Astrocyte (in vitro differentiated cells and primary cell): ENCODE measurements at regions not wholly inside any gene's neighbourhood (a gene's known extent, or its start where the extent isn't known, plus 50 kb on each side); places are given as distances from the start of the nearest gene placed in this dataset.
A peak's percentile ranks its signal among the peaks of the same experiment; 100 is the strongest.

Source experiments
- DNase-seq: peaks from one replicate; pipeline ENCODE4 v3.0.0-alpha.2; 2010; ENCODE audit warnings: low read depth
- FAIRE-seq: peaks from 2 replicates; lab custom pipeline; 2011; peaks lifted over from hg19 to GRCh38; lab: Jason Lieb, UNC
- H2AFZ ChIP-seq: 2 replicates; pipeline ENCODE4 v1.6.0; 2012; ENCODE audit warnings: low read depth, low read length, inconsistent platforms
- H3K27ac ChIP-seq: 2 replicates; pipeline ENCODE4 v1.5.1; 2011; ENCODE audit warnings: low read depth, low read length, inconsistent platforms
- H3K27me3 ChIP-seq: 2 replicates; pipeline ENCODE4 v1.6.0; 2011; ENCODE audit warnings: low read length, inconsistent platforms; ENCODE audit not compliant: insufficient read depth
- H3K36me3 ChIP-seq: 2 replicates; pipeline ENCODE4 v1.5.1; 2011; ENCODE audit warnings: low read length, inconsistent platforms; ENCODE audit not compliant: insufficient read depth
- H3K4me1 ChIP-seq: 2 replicates; pipeline ENCODE4 v1.5.1; 2011; ENCODE audit warnings: low read length, inconsistent platforms; ENCODE audit not compliant: insufficient read depth
- H3K4me2 ChIP-seq: 2 replicates; pipeline ENCODE4 v1.6.0; 2012; ENCODE audit warnings: low read length, inconsistent platforms
- H3K4me3 ChIP-seq: 2 replicates; pipeline ENCODE4 v1.5.1; 2011; ENCODE audit warnings: low read depth, mild to moderate bottlenecking, low read length, inconsistent platforms; ENCODE audit not compliant: insufficient read depth
- H3K79me2 ChIP-seq: 2 replicates; pipeline ENCODE4 v1.6.0; 2012; ENCODE audit warnings: mild to moderate bottlenecking, low read length, inconsistent platforms; ENCODE audit not compliant: insufficient read depth
- H3K9ac ChIP-seq: 2 replicates; pipeline ENCODE4 v1.6.0; 2012; ENCODE audit warnings: mild to moderate bottlenecking, low read length, inconsistent platforms
- H3K9me3 ChIP-seq: 2 replicates; pipeline ENCODE4 v1.5.1; 2012; ENCODE audit warnings: low read depth, mild to moderate bottlenecking, low read length, inconsistent platforms; ENCODE audit not compliant: insufficient read depth
- H4K20me1 ChIP-seq: 2 replicates; pipeline ENCODE4 v1.6.0; 2012; ENCODE audit warnings: low read length, inconsistent platforms; ENCODE audit not compliant: insufficient read depth
- H3K27ac Mint-ChIP-seq: one replicate; pipeline ENCODE4 v1.8.0; 2021; ENCODE audit warnings: mild to moderate bottlenecking, mixed read lengths; ENCODE audit not compliant: unreplicated experiment
- H3K27me3 Mint-ChIP-seq: one replicate; pipeline ENCODE4 v1.8.0; 2021; ENCODE audit warnings: low read depth, mixed read lengths; ENCODE audit not compliant: unreplicated experiment
- H3K36me3 Mint-ChIP-seq: one replicate; pipeline ENCODE4 v1.8.0; 2021; ENCODE audit warnings: low read depth, mixed read lengths; ENCODE audit not compliant: unreplicated experiment
- H3K4me1 Mint-ChIP-seq: one replicate; pipeline ENCODE4 v1.8.0; 2021; ENCODE audit warnings: low read depth, mixed read lengths; ENCODE audit not compliant: unreplicated experiment
- H3K4me3 Mint-ChIP-seq: one replicate; pipeline ENCODE4 v1.8.0; 2021; ENCODE audit warnings: mild to moderate bottlenecking, moderate library complexity, mixed read lengths; ENCODE audit not compliant: unreplicated experiment
- H3K9me3 Mint-ChIP-seq: one replicate; pipeline ENCODE4 v1.8.0; 2021; ENCODE audit warnings: mild to moderate bottlenecking, mixed read lengths; ENCODE audit not compliant: unreplicated experiment
- EZH2 ChIP-seq: IDR thresholded peaks from 2 replicates; pipeline ENCODE4 v1.6.1; 2012; ENCODE audit warnings: mild to moderate bottlenecking, low read length, inconsistent platforms; ENCODE audit not compliant: insufficient read depth
- TF ChIP-seq, protein P1 (sequence below): IDR thresholded peaks from 2 replicates; pipeline ENCODE4 v1.5.1; 2011; ENCODE audit warnings: low read depth, mild to moderate bottlenecking, inconsistent platforms, low read length, moderate library complexity; ENCODE audit not compliant: insufficient read depth

GRCh38 chr13:74769333-74769732 is 635.1 kb upstream of the KLF12 start:
- peaks cover 21% of the 10 kb centered on the region for H3K4me1 Mint-ChIP-seq
- H3K4me3 ChIP-seq: no peak overlapping the region

GRCh38 chr13:74768521-74769085 is 634.4 kb upstream of the KLF12 start:
- Mint-ChIP-seq H3K36me3 (peaks cover 3% of the 10 kb centered on the region), H3K9me3 (no peaks in the 10 kb centered on the region), H3K4me3 (no peak overlapping the region), H3K27me3 (no peaks in the 10 kb centered on the region), H3K27ac (no peak overlapping the region), H3K4me1 (peaks cover 21% of the 10 kb centered on the region)
- Histone ChIP-seq H3K4me2 (no peak overlapping the region), H3K36me3 (no peaks in the 10 kb centered on the region), H3K4me3 (no peak overlapping the region), H4K20me1 (no peaks in the 10 kb centered on the region), H2AFZ (no peak overlapping the region), H3K9ac (no peak overlapping the region), H3K9me3 (no peaks in the 10 kb centered on the region), H3K79me2 (no peaks in the 10 kb centered on the region), H3K27ac (no peak overlapping the region), H3K27me3 (no peaks in the 10 kb centered on the region), H3K4me1 (peaks cover 30% of the 10 kb centered on the region)
- no peak for DNase-seq
- FAIRE-seq: no peak
- TF ChIP-seq EZH2: no peak
- TF ChIP-seq, protein P1, sequence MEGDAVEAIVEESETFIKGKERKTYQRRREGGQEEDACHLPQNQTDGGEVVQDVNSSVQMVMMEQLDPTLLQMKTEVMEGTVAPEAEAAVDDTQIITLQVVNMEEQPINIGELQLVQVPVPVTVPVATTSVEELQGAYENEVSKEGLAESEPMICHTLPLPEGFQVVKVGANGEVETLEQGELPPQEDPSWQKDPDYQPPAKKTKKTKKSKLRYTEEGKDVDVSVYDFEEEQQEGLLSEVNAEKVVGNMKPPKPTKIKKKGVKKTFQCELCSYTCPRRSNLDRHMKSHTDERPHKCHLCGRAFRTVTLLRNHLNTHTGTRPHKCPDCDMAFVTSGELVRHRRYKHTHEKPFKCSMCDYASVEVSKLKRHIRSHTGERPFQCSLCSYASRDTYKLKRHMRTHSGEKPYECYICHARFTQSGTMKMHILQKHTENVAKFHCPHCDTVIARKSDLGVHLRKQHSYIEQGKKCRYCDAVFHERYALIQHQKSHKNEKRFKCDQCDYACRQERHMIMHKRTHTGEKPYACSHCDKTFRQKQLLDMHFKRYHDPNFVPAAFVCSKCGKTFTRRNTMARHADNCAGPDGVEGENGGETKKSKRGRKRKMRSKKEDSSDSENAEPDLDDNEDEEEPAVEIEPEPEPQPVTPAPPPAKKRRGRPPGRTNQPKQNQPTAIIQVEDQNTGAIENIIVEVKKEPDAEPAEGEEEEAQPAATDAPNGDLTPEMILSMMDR: no peak

More at GRCh38 chr13:74769333-74769732, 635.1 kb upstream of the KLF12 start:
- FAIRE-seq: no peak
- Histone ChIP-seq H3K79me2 (no peaks in the 10 kb centered on the region), H4K20me1 (no peaks in the 10 kb centered on the region), H3K27ac (no peak overlapping the region), H3K36me3 (no peaks in the 10 kb centered on the region), H3K4me1 (peaks cover 30% of the 10 kb centered on the region), H2AFZ (no peak overlapping the region), H3K4me2 (no peak overlapping the region), H3K27me3 (no peaks in the 10 kb centered on the region), H3K9ac (no peak overlapping the region), H3K9me3 (no peaks in the 10 kb centered on the region)
- H3K9me3 Mint-ChIP-seq: no peaks in the 10 kb centered on the region
- H3K4me3 Mint-ChIP-seq: no peak overlapping the region
- no peaks in the 10 kb centered on the region for H3K27me3 Mint-ChIP-seq
- no peak for TF ChIP-seq EZH2
- TF ChIP-seq, protein P1: no peak
- H3K36me3 Mint-ChIP-seq: peaks cover 3% of the 10 kb centered on the region
- DNase-seq: no peak
- H3K27ac Mint-ChIP-seq: no peak overlapping the region

DNA sequence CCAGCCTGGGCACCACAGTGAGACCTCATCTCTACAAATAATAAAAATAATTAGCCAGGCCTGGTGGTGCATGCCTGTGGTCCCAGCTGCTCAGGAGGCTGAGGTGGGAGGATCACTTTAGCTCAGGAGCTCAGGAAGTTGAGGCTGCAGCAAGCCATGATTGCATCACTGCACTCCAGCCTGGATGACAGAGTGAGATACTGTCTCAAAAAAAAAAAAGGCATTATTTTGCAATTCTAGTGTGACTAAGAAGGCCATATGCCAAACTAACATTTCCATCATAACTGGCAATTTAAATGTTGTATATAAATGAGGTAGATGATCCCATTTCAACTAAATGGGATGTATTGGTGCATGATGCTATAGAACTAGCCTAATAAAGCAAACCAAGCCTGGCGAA is 632.8 kb upstream of the KLF12 start:
- Histone ChIP-seq H3K4me3 (no peak overlapping the region), H4K20me1 (no peaks in the 10 kb centered on the region), H2AFZ (no peak overlapping the region), H3K79me2 (no peaks in the 10 kb centered on the region), H3K4me1 (peaks cover 23% of the 10 kb centered on the region), H3K27me3 (no peaks in the 10 kb centered on the region), H3K4me2 (no peak overlapping the region), H3K36me3 (no peaks in the 10 kb centered on the region), H3K9me3 (no peaks in the 10 kb centered on the region), H3K27ac (no peak overlapping the region), H3K9ac (no peak overlapping the region)
- Mint-ChIP-seq H3K27me3 (no peaks in the 10 kb centered on the region), H3K9me3 (no peaks in the 10 kb centered on the region), H3K27ac (no peak overlapping the region), H3K36me3 (peaks cover 3% of the 10 kb centered on the region), H3K4me1 (peaks cover 15% of the 10 kb centered on the region), H3K4me3 (no peak overlapping the region)
- DNase-seq (peak; percentile 45), FAIRE-seq (no peak)
- no peak for TF ChIP-seq EZH2
- TF ChIP-seq, protein P1: no peak
